Ascending aorta (tissue), 2 donors: ENCODE measurements at regions not wholly inside any gene's neighbourhood (a gene's known extent, or its start where the extent isn't known, plus 50 kb on each side); places are given as distances from the start of the nearest gene placed in this dataset.

Source experiments
- DNase-seq, 2 donors: peaks; one replicate each; pipeline ENCODE4 v3.0.0-alpha.2; 2019; ENCODE audit warnings: low spot score in 2 of 2
- H3K27ac ChIP-seq, 2 donors: fragments of 200-600 bp; sonication (generic); one replicate each; pipeline ENCODE4 v1.5.1; 2016 to 2017; ENCODE audit warnings: mild to moderate bottlenecking in 1 of 2
- H3K27me3 ChIP-seq: fragments of 200-600 bp; sonication (generic); one replicate; pipeline ENCODE4 v1.5.1; 2017
- H3K36me3 ChIP-seq, 2 donors: fragments of 200-600 bp; sonication (generic); one replicate each; pipeline ENCODE4 v1.5.1; 2016
- H3K4me1 ChIP-seq, 2 donors: fragments of 200-600 bp; sonication (generic); one replicate each; pipeline ENCODE4 v1.5.1; 2016 to 2017; ENCODE audit warnings: mild to moderate bottlenecking in 1 of 2
- H3K4me3 ChIP-seq, 2 donors: fragments of 200-600 bp; sonication (generic); one replicate each; pipeline ENCODE4 v1.5.1; 2016 to 2017; ENCODE audit warnings: mild to moderate bottlenecking in 1 of 2
- H3K9me3 ChIP-seq, 2 donors: fragments of 200-600 bp; sonication (generic); one replicate each; pipeline ENCODE4 v1.5.1; 2016
- intact Hi-C: fragments of 100-400 bp; cut with DNase I; formaldehyde crosslinking; loops from one replicate; pipeline ENCODE4 v1.15.1; 2023
- TF ChIP-seq, protein P1 (sequence below), 3 experiments: fragments of 200-600 bp in 2 of 3; fragments of 450-650 bp in 1 of 3; sonication (generic) in 2 of 3; IDR thresholded peaks; one replicate each; pipeline ENCODE4 v1.5.1; 2016 to 2019; ENCODE audit warnings: antibody characterized with exemption in 3 of 3, mild to moderate bottlenecking in 1 of 3, moderate library complexity in 1 of 3

DNA sequence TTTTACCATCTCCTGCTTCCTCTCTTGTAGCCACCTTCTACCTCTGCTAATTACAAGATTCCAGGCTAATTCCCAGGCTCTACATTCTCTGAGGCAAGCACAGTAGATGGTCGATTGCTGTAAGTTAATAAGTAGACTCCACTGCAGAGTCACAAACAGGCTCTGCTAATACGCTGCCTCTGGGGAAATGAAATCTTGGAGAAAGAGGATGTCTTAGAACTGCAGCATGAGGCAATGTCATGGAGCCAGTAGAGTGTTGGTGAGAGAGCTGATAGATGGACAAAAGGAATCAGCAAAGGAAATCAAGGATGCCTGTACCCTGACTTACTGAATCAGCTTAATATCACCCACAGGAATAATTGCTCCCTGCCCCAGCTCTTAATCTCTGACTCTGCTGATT lies 1260.3 kb downstream of the XPNPEP1 start:
- H3K9me3 ChIP-seq = no peaks in the 10 kb centered on the region
- intact Hi-C loops = no loop called here
- H3K4me3 ChIP-seq = no peak overlapping the region
- no peaks in the 10 kb centered on the region for H3K36me3 ChIP-seq
- H3K4me1 ChIP-seq = no peaks in the 10 kb centered on the region
- no peaks in the 10 kb centered on the region for H3K27me3 ChIP-seq
- TF ChIP-seq, protein P1, sequence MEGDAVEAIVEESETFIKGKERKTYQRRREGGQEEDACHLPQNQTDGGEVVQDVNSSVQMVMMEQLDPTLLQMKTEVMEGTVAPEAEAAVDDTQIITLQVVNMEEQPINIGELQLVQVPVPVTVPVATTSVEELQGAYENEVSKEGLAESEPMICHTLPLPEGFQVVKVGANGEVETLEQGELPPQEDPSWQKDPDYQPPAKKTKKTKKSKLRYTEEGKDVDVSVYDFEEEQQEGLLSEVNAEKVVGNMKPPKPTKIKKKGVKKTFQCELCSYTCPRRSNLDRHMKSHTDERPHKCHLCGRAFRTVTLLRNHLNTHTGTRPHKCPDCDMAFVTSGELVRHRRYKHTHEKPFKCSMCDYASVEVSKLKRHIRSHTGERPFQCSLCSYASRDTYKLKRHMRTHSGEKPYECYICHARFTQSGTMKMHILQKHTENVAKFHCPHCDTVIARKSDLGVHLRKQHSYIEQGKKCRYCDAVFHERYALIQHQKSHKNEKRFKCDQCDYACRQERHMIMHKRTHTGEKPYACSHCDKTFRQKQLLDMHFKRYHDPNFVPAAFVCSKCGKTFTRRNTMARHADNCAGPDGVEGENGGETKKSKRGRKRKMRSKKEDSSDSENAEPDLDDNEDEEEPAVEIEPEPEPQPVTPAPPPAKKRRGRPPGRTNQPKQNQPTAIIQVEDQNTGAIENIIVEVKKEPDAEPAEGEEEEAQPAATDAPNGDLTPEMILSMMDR (IDR thresholded peaks at IDR 0.05) = no peak
- no peak for DNase-seq
- H3K27ac ChIP-seq = no peak overlapping the region

DNA sequence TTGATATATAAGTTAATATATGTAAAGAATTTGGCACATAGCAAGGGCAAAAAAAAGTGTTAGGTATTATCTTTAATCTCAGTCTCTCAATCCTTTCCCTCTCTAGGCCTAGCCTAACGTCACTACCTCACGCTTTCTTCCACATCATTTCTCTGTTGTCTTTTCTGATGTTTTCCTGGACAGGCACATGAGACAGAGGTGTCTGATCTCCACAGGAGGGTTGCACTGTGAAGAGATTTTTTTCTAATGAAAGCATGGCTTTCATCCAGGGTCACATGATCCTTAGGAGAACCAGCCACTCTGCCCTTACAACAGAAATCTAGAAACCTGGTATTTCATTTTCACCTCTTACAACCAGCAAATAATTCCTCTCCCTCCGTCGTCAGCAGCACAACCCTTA lies 1268.3 kb downstream of the XPNPEP1 start:
- Histone ChIP-seq H3K27me3 (no peaks in the 10 kb centered on the region), H3K4me3 (no peak overlapping the region), H3K36me3 (no peaks in the 10 kb centered on the region), H3K27ac (no peak overlapping the region), H3K4me1 (no peaks in the 10 kb centered on the region), H3K9me3 (no peaks in the 10 kb centered on the region)
- intact Hi-C loops = no loop called here
- TF ChIP-seq, protein P1 (IDR thresholded peaks at IDR 0.05) = no peak
- no peak for DNase-seq

DNA sequence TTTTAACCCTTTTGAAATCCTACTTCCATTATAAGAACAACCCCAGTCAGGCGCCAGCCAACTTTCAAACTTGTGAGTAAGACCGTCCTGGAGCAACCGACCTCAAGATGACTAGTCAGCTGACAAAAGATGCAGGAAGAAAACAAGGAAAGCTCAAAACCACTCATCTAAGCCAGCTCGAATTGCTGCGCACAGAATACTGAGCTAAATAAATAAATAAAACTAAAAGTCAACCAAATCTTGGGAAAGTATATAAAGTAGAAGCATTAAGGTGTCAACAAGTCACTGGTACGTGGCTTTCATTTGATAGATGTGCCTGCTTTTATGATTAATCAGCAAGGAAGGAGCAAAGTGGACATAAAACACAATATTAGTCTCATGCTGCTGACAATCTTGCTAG lies 1269.8 kb downstream of the XPNPEP1 start:
- TF ChIP-seq, protein P1 (IDR thresholded peaks at IDR 0.05) = no peak
- H3K4me3 ChIP-seq = no peak overlapping the region

DNA sequence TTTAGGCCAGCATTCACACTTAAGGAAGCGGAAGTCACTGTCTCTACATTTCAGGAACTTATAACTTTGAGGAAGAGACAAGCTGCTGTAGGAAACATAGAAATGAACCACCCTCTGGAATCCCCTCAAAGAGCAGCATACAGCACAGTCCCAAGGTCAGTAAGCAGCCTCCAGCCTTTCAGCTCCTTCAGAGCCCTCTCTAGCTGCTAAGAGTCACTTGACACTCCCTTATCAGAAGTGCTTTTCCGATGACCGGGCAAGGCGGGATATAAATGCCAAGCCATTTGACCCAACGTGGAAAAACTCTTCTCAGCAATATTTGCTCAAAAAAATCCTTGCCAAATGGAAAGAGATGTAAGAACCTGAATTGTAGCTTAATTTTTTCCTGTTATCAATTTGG lies 1284.3 kb downstream of the XPNPEP1 start:
- TF ChIP-seq, protein P1 (IDR thresholded peaks at IDR 0.05) = no peak
- Histone ChIP-seq H3K36me3 (no peaks in the 10 kb centered on the region), H3K9me3 (no peaks in the 10 kb centered on the region), H3K27me3 (no peaks in the 10 kb centered on the region), H3K4me3 (no peak overlapping the region), H3K27ac (no peak overlapping the region), H3K4me1 (no peaks in the 10 kb centered on the region)
- no peak for DNase-seq
- intact Hi-C loops = no loop called here

More for the DNA sequence above, 1269.8 kb downstream of the XPNPEP1 start:
- Histone ChIP-seq H3K36me3 (no peaks in the 10 kb centered on the region), H3K27me3 (no peaks in the 10 kb centered on the region), H3K27ac (no peak overlapping the region), H3K4me1 (no peaks in the 10 kb centered on the region), H3K9me3 (no peaks in the 10 kb centered on the region)
- DNase-seq = no peak
- intact Hi-C loops = no loop called here

DNA sequence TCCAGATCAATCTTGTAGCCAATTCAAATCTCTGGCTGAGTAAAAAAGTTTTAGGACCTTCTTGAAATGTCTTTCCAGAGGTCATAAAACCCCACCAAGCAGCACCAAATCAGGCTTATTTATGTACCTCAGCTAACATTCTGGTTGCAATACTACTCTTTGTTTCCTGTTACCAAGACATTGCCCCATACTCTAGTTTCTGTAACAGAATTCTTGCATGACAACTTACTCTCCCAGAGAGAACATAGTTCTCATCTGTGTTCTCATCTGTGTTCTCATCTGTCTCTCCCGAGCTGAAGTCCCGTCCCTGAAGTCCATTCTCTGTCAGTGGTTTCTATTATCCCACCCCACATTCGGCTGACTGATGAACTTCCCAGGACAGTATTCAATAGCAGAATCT lies 1285.1 kb downstream of the XPNPEP1 start:
- no peak overlapping the region for H3K27ac ChIP-seq
- intact Hi-C loops = no loop called here
- no peak overlapping the region for H3K4me3 ChIP-seq
- no peaks in the 10 kb centered on the region for H3K27me3 ChIP-seq
- TF ChIP-seq, protein P1 (IDR thresholded peaks at IDR 0.05) = no peak
- no peak for DNase-seq
- H3K9me3 ChIP-seq = no peaks in the 10 kb centered on the region
- H3K4me1 ChIP-seq = no peaks in the 10 kb centered on the region
- H3K36me3 ChIP-seq = no peaks in the 10 kb centered on the region

DNA sequence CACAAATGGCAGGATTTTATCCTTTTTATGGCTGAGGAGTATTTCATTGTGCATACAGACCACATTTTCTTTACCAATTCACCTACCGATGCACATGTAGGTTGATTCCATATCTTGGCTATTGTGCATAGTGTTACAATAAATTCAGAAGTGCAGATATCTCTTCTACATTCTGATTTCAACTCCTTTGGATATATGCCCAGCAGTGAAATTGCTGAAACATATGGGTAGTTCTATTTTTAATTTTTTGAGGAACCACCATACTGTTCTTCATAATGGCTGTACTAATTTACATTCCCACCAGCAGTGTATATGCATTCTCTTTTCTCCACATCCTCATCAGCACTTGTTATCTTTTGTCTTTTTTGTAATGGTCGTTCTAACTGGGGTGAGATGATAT lies 1290.3 kb downstream of the XPNPEP1 start:
- Histone ChIP-seq H3K27ac (no peak overlapping the region), H3K36me3 (no peaks in the 10 kb centered on the region), H3K9me3 (no peaks in the 10 kb centered on the region), H3K4me1 (no peaks in the 10 kb centered on the region), H3K27me3 (no peaks in the 10 kb centered on the region), H3K4me3 (no peak overlapping the region)
- TF ChIP-seq, protein P1 (IDR thresholded peaks at IDR 0.05) = no peak
- intact Hi-C loops = no loop called here
- no peak for DNase-seq
